Spinal cord (tissue), 9 donors: ENCODE measurements at regions not wholly inside any gene's neighbourhood (a gene's known extent, or its start where the extent isn't known, plus 50 kb on each side); places are given as distances from the start of the nearest gene placed in this dataset.

Experiments used
- DNase-seq, 6 donors: peaks; one replicate each; pipeline versions ENCODE4 v3.0.0 to v3.0.0-alpha.2; 2013 to 2015; ENCODE audit warnings: low spot score in 6 of 6, low read depth in 4 of 6
- H3K27ac ChIP-seq: one replicate; pipeline ENCODE4 v1.5.1; 2013; ENCODE audit warnings: low read depth, low read length, control low read depth
- H3K27me3 ChIP-seq: one replicate; pipeline ENCODE4 v1.6.1; 2013; ENCODE audit warnings: low read length; ENCODE audit not compliant: control insufficient read depth, insufficient read depth
- H3K36me3 ChIP-seq: one replicate; pipeline ENCODE4 v1.6.1; 2013; ENCODE audit warnings: low read length; ENCODE audit not compliant: control insufficient read depth, insufficient read depth
- H3K4me1 ChIP-seq: one replicate; pipeline ENCODE4 v1.6.1; 2013; ENCODE audit warnings: low read length; ENCODE audit not compliant: control insufficient read depth, insufficient read depth
- H3K4me3 ChIP-seq: one replicate; pipeline ENCODE4 v1.5.1; 2013; ENCODE audit warnings: low read depth, low read length, control low read depth
- H3K9me3 ChIP-seq: one replicate; pipeline ENCODE4 v1.6.1; 2013; ENCODE audit warnings: low read length; ENCODE audit not compliant: control insufficient read depth, insufficient read depth
- WGBS: methylation state at CpG from one replicate; pipeline ENCODE4 v1.1.5; 2013; ENCODE audit warnings: missing lambda C conversion rate; ENCODE audit not compliant: insufficient coverage; 5-methylcytosine and 5-hydroxymethylcytosine counted together
- donor health status: healthy.

DNA sequence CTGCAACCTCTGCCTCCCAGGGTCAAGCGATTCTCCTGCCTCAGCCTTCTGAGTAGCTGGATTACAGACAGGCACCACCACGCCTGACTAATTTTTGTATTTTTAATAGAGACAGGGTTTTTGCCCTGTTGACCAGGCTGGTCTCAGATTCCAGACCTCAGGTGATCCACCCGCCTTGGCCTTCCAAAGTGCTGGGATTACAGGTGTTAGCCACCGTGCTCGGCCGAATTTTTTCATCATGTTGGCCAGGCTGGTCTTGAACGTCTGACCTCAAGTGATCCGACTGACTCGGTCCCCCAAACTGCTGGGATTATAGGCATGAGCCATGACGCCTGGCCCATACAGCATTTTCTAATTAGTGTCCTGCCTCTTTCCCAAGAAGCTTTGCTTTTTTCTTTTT, 52.7 kb upstream of the ADORA2B start:
- no peaks in the 10 kb centered on the region for H3K9me3 ChIP-seq
- no peaks in the 10 kb centered on the region for H3K27me3 ChIP-seq
- DNase-seq, result no peak
- H3K36me3 ChIP-seq, result no peaks in the 10 kb centered on the region
- WGBS, result 84% methylated on average over 10 of the region's 10 CpGs
- H3K4me3 ChIP-seq, result no peak overlapping the region
- H3K27ac ChIP-seq, result no peak overlapping the region
- H3K4me1 ChIP-seq, result no peaks in the 10 kb centered on the region

DNA sequence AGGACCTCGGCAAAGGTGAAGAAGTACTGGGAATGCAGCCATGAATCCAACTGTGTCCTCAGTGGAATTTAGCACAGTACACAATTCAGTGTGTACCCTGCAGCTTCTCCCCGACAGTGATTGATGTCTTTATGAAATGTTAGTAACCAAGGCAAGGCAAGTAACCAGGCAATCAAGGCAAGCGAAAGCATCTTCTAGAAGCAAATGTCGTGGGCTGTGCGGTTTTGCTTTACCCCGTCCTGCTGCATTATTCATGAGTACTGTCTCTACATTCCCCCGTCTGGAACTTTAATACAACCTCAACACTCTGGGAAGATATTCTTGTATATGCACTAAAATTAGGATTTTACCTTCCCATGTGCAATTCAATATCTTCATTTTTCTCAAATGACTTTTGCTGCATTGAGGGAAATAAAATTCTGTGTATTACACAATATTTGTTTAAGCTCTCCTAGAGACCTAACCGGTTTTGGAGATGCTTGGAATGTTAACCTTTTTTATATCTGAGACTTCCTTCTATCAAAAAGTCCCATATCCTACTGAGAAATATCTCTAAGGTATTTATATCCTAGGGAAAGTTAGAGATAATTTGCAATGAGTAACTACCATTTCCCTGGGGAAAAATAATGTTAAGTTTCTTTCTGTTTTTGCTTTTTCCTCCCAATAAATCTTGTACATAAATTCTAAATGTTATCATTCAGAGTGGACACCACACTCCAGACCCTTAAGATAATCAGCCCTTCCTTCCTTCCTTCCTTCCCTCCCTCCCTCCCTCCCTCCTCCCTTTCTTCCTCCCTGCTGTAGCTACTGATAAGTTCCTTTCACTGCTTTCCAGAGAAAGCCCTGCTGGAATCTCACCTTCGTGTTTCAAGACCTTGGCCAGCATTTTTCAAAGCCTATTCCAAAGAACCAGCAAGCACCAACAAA, 51.9 kb upstream of the ADORA2B start:
- WGBS, result 20% methylated on average over 2 of the region's 9 CpGs
- H3K27ac ChIP-seq, result peak overlapping the region; percentile 43
- H3K9me3 ChIP-seq, result no peaks in the 10 kb centered on the region
- no peaks in the 10 kb centered on the region for H3K36me3 ChIP-seq
- no peak overlapping the region for H3K4me3 ChIP-seq
- H3K27me3 ChIP-seq, result no peaks in the 10 kb centered on the region
- H3K4me1 ChIP-seq, result no peaks in the 10 kb centered on the region
- peak in 2 of 6 donors; percentile 25 to 26 for DNase-seq

- Histone ChIP-seq H3K9me3 (no peaks in the 10 kb centered on the region), H3K4me1 (no peaks in the 10 kb centered on the region), H3K4me3 (no peak overlapping the region), H3K27ac (peak overlapping the region; percentile 43), H3K27me3 (no peaks in the 10 kb centered on the region), H3K36me3 (no peaks in the 10 kb centered on the region)
- WGBS, result no CpG with 5 or more reads among the region's 2 CpGs
- no peak for DNase-seq
Observed at GRCh38 chr17:15893658-15894024, 51.3 kb upstream of the ADORA2B start.

DNA sequence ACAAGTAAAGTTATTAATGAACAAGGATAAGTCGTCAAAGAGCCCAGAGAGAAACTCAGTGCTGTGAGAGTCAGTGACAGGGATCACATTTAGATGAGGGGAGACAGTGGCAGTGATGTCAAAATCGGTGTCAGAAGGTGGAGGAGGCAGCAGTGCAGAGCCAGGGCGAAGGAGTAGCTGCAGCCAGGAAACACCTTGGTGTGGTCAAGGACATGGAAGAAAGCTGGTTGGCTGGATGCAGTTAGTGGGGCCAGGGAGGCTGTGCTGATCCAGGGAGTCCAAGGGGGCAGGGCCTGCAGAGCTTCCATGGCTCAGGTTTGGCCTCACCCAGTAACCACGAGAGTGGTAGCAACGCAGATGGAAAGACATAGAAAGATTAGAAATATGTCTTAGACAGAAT, 50.7 kb upstream of the ADORA2B start:
- H3K27ac ChIP-seq, result no peak overlapping the region
- 90% methylated on average over 5 of the region's 5 CpGs for WGBS
- H3K4me3 ChIP-seq, result no peak overlapping the region
- no peaks in the 10 kb centered on the region for H3K4me1 ChIP-seq
- H3K27me3 ChIP-seq, result no peaks in the 10 kb centered on the region
- H3K9me3 ChIP-seq, result no peaks in the 10 kb centered on the region
- no peaks in the 10 kb centered on the region for H3K36me3 ChIP-seq
- no peak for DNase-seq

GRCh38 chr17:15894913-15895658, 49.8 kb upstream of the ADORA2B start:
- Histone ChIP-seq H3K27ac (no peak overlapping the region), H3K9me3 (no peaks in the 10 kb centered on the region), H3K4me3 (no peak overlapping the region), H3K36me3 (no peaks in the 10 kb centered on the region), H3K27me3 (no peaks in the 10 kb centered on the region), H3K4me1 (no peaks in the 10 kb centered on the region)
- DNase-seq, result no peak
- 93% methylated on average over 6 of the region's 12 CpGs for WGBS
